NCI-H1092 treated with DMSO at 0.1 percent for 48 hours (cell line): ENCODE measurements at regions not wholly inside any gene's neighbourhood (a gene's known extent, or its start where the extent isn't known, plus 50 kb on each side); places are given as distances from the start of the nearest gene placed in this dataset.
"Not testable (repeated sequence)": the region's sequence is repeated elsewhere in the genome, so short reads cannot be mapped to it uniquely, and the experiment has no call there.

Experiments used
- DNase-seq: peaks from one replicate; lab custom pipeline; 2025; lab: John Stamatoyannopoulos, UW

GRCh38 chr2:114018464-114018863 is 128.6 kb downstream of the ACTR3 start:
- not testable (repeated sequence) for DNase-seq

GRCh38 chr2:114020668-114021067 is 130.8 kb downstream of the ACTR3 start:
- DNase-seq: no peak

DNA sequence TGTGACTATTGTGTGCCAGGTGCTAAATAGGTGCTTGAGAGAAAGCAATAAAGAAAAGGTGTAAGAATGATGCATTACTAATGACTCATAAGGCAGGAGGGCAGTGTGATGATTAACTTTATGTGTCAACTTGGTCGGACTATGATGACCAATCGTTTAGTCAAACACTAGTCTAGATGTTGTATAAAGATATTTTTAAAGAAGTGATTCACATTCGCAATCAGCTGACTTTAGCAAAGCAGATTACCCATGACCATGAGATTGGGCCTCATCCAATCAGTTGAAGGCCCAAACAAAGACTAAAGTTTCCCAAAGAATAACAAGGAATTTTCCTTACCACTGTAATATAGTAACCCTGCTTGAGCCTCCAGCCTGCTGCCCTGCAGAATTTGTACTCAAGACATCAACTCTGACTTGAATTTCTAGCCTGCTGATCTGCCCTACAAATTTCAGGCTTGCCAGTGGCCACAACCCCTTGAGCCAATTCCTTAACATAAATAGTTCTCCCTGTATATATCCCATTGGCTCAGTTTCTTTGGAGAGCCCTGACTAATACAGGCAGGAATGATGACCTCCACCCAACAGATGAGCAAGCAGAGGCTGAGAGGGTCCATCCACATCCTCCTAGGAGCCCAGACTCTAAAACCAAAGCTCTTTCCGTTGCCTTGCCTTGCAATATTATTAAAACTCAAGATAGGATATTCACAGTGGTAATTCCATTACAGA is 132.6 kb downstream of the ACTR3 start:
- DNase-seq: no peak

GRCh38 chr2:114024326-114024725 is 134.4 kb downstream of the ACTR3 start:
- no peak for DNase-seq

DNA sequence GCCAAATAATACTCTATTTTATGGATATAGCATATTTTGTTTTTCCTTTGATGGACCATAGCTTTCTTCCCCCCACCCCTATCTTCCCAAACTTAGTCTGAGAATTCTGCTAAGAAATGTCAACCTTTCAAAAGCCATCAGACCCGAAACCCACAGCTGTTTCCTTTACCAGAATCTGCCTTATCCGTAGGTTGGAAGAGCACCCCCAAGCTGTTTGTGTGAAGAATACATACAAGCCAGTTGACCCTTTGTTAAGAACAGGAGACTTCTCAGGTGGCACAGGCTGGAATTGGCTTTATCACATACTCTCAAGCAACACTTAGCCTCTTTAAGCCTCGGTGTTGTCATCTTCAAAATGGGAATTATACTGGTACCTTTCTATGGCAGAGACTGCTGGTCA is 135.1 kb downstream of the ACTR3 start:
- no peak for DNase-seq

DNA sequence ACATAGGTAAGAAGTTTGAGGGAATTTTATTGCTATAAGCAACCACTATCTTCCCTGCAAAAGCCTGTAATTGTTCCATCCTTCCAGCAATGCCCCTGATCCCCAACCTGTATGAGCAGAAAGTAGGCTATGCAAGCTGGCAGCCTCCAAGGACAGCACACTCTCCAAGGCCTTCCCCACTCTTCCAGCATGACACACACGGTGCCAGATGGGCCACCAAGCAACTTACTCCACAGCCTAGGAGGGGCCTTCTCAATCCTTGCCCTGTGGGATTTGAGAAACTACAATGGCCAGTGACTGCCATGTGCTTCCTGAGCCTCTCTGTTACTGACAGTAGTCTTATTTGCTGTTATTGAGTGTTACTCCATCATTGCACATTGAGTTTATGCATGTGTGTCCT is 137.5 kb downstream of the ACTR3 start:
- no peak for DNase-seq

DNA sequence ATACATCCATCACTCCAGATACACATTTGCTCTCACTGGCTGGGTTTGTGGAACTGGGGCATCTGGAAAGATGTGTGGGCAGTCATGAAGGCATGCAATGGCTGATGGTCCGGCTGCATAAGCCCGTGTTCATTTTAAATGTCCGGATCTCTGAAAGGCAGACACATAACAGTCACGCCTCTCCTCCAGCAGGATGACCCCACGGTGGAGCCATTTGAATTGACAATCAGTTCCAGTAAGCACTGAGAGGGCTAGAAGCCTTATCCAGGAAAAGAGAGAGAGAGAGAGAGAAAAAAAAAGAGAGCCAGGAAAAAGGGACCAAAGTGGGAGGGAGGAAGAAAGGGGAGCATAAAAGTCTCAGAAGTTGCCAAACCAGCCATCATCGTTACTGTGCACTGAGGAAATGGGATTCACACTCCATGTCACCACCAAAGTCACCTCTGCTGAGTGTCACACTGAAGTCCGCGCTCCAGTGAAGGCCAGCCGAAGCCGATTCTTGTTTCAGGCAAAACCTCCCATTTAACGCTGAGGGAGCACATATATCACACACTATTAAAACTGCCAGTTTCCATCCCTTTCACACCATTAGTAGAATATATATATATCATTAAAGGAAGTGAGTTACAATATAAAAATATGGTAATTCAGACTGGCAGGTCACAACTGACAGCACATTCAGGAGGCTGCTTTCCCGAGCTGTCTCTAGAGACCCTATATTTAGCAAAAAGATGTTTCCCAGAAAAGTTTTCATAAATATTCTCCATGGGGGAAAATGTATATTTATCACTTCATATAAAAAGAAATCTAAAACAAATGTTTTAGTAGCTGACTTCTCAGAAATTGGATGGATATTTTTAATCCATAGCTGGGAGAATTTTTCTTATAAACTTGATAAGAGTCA is 142.0 kb downstream of the ACTR3 start:
- DNase-seq: no peak

GRCh38 chr2:114032705-114033104 is 142.8 kb downstream of the ACTR3 start:
- no peak for DNase-seq

DNA sequence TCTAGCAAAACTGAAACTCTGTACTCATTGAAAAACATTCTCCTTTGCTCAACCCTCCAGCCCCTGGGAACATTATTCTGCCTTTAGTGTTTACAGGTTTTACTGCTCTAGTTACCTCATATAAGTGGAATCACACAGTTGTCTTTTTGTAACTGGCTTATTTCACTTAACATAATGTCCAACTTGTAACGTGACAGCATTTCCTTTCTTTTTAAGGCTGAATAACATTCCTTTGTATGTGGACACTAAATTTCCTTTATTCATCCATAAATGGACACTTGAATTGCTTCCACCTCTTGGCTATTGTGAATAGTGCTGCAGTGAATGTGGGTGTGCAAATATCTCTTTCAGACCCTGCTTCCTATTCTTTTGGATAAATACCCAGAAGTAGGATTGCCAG is 144.9 kb downstream of the ACTR3 start:
- DNase-seq: no peak

GRCh38 chr2:114038710-114039109 is 148.8 kb downstream of the ACTR3 start:
- DNase-seq: no peak

DNA sequence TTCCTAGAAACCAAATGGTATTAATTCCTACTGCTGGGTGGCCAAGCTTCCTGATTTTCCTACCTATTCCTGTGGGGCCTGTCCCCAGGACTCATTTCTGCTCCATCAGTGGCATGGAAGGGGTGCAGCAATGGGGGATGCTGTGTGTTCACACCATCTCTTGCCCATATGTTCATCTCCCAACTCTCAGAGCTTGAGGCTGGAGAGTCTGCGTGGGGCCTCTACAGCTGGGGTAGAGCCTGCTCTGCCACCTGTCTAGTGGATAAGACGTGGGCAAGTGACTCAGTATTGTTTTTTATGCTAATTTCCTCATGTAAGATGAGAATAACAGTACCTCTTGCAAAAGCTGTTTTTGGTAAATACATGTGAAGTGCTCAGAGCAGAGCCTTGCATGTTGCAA is 149.8 kb downstream of the ACTR3 start:
- no peak for DNase-seq

GRCh38 chr2:114040826-114041225 is 150.9 kb downstream of the ACTR3 start:
- DNase-seq: no peak

- DNase-seq: no peak
These were observed 155.1 kb downstream of the ACTR3 start for GRCh38 chr2:114044985-114045384.

DNA sequence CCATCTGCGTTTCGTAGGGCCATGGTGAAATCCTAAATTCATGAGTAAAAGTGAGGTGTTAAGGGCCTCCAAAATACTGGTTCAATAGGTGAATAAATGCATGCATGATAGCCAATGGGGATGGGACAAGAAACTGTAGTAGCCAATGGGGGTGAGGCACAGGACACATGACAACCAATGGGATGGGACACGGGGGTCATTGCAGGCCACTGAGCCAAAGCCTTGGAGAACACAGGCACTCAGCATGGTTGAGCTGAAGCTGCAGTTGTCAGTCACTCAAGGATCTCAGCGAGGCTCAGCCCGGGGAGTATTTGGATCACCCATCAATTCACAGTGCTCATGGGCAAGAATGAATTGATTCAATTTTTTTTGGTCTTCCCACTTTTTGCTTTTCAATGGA is 156.5 kb downstream of the ACTR3 start:
- DNase-seq: no peak

GRCh38 chr2:114046866-114047435 is 157.1 kb downstream of the ACTR3 start:
- no peak for DNase-seq

GRCh38 chr2:114049280-114049679 is 159.4 kb downstream of the ACTR3 start:
- DNase-seq: no peak

- no peak for DNase-seq
These were observed 159.9 kb downstream of the ACTR3 start for GRCh38 chr2:114049826-114050225.

- DNase-seq: no peak
These were observed 166.6 kb downstream of the ACTR3 start for GRCh38 chr2:114056294-114057143.

DNA sequence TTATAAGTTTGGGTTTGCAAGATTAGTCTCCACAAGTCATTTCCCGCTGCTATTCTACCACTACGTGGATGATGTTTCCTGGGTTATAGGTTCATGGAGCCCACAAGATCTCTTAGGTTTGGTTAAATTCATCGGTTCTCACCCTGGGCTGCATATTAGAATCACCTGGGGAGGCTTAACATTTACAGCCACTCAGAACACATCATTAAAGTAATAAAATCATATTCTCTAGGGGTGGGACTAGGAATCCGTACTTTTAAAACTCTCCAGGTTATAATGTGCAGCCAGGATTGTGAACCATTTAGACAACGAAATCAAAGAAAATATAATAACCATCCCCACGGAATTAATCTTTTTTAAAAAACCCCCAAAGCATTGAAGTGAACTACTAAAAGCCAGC is 167.7 kb downstream of the ACTR3 start:
- DNase-seq: no peak

GRCh38 chr2:114061566-114062098 is 171.7 kb downstream of the ACTR3 start:
- no peak for DNase-seq

DNA sequence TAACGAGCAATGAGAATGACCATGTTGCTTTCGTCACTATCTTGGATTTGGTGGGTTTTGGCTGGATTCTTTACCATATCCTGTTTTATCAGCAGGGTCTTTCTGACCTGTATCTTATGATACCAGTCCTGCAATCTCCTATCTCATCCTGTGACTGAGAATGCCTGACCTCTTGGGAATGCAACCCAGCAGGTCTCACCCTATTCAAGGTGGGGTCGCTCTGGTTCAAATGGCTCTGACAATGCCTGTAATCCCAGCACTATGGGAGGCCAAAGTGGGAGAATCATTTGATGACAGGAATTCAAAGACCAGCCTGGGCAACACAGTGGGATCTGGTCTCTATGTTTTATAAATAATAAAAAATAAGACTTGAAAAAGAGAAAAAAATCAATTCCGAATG is 173.5 kb downstream of the ACTR3 start:
- no peak for DNase-seq

DNA sequence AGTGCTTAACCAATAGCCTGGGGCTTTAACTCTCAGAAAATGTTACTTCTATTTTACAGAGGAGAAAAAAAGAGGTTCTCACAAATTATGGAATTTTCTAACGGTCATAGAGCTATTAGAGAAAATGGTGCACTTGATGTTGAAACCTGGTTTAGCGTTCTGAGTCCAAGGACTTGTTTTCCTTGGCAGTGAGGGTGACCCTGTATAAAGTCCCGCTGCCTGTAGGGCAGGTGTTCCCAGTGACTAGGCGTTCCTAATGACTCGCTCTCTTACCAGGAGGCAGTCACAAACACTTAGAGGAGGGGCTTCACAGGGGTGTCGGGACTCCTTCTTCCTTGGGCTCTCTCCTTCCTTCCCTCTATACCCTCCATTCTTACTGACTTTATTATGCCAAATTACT is 175.8 kb downstream of the ACTR3 start:
- DNase-seq: no peak
